ENCODE measurements at regions not wholly inside any gene's neighbourhood (a gene's known extent, or its start where the extent isn't known, plus 50 kb on each side); places are given as distances from the start of the nearest gene placed in this dataset.

DNA sequence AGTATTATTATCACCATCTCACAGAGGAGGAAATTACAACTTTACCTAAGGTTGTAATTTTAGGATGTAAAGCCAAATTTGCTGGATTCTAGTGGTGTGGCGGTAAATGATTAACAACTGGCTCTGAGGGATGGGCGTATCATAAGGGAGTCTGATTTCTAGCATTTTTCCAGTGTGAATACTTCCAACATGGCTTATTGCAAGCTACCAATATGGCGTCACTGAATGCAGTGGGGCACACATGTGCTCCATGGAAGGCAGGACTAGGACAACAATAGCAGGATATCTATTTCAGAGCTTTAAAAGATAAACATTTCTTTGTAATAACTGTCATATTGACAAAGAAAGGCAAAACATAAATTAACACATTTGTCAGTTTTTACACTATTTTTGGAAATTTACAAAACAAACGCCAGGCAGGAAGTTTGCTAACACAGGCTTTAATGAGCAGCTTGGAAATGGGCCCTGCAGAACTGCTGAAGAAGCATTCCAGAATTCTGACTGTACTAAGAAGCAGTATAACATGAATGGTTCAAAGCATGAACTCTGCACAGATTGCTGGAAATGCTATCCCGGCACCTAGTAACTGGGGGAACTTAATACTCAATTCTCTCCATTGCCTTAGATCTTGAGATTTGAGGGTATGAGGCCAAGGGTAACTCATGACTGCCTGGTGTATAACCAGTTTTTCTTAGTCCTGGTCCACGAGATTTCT, 439.3 kb upstream of the MAP2 start:
- TF ChIP-seq, protein P1, sequence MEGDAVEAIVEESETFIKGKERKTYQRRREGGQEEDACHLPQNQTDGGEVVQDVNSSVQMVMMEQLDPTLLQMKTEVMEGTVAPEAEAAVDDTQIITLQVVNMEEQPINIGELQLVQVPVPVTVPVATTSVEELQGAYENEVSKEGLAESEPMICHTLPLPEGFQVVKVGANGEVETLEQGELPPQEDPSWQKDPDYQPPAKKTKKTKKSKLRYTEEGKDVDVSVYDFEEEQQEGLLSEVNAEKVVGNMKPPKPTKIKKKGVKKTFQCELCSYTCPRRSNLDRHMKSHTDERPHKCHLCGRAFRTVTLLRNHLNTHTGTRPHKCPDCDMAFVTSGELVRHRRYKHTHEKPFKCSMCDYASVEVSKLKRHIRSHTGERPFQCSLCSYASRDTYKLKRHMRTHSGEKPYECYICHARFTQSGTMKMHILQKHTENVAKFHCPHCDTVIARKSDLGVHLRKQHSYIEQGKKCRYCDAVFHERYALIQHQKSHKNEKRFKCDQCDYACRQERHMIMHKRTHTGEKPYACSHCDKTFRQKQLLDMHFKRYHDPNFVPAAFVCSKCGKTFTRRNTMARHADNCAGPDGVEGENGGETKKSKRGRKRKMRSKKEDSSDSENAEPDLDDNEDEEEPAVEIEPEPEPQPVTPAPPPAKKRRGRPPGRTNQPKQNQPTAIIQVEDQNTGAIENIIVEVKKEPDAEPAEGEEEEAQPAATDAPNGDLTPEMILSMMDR (IDR thresholded peaks at IDR 0.05; ENCODE audit: borderline replicate concordance, extremely low read depth, low read length, poor library complexity, severe bottlenecking), result no peak
- TF ChIP-seq EZH2 (IDR thresholded peaks at IDR 0.05; ENCODE audit: borderline replicate concordance, low read depth, low read length, severe bottlenecking), result no peak

Measured in DND-41 (cell line).